Hippocampal formation (tissue), 2 donors: ENCODE measurements at regions not wholly inside any gene's neighbourhood (a gene's known extent, or its start where the extent isn't known, plus 50 kb on each side); places are given as distances from the start of the nearest gene placed in this dataset.
"Not testable (repeated sequence)": the region's sequence is repeated elsewhere in the genome, so short reads cannot be mapped to it uniquely, and the experiment has no call there.

Experiments used
- DNase-seq, 2 donors: peaks; one replicate each; lab custom pipeline; 2025; lab: John Stamatoyannopoulos, UW

- not testable (repeated sequence) for DNase-seq
These were observed 88.8 kb upstream of the MYLIP start for GRCh38 chr6:16039892-16040627.

DNA sequence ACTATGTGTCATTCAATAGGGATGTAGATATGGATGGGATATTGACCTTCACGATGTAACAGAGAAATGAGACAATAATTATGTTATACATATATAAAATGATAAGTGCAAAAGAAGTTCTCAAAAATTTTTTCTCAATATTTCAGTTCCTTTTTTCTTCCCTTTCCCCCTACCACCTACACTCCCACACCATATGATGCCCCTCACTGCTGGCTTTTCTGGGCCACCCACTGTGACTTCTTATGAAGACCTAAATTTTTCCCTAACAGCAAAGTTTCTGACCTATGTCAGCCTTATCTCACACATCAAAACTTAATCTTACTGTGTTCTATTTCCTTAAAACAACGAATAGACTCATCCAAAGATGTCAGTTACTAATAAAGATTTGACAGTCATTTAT lies 89.9 kb upstream of the MYLIP start:
- DNase-seq, result no peak

DNA sequence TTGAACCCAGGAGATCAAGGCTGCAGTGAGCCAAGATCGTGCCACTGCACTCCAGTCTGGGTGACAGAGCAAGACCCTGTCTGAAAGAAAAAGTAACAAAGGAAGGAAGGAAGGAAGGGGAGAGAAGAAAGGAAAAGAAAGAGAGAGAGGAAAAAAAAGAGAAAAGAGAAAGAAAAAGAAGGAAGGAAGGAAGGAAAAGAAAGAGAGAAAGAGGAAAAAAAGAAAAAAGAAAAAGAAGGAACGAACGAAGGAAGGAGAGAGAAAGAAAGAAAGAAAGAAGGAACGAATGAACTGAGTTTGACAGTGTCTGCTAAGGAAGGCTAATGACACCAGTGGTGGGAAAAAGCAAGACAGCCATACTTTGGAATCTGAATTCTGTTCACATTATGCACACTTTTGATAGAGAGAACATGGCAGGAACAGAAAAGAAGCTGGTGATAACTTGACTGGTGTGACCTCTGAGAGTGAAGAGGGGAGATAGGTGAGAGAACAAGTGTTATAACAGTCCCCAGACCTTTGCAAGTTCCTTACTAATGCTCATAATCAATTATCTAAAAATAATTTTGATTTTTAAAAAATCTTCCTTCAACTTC lies 93.3 kb upstream of the MYLIP start:
- no peak for DNase-seq

- DNase-seq, result no peak
These were observed 95.7 kb upstream of the MYLIP start for GRCh38 chr6:16033214-16033613.

DNA sequence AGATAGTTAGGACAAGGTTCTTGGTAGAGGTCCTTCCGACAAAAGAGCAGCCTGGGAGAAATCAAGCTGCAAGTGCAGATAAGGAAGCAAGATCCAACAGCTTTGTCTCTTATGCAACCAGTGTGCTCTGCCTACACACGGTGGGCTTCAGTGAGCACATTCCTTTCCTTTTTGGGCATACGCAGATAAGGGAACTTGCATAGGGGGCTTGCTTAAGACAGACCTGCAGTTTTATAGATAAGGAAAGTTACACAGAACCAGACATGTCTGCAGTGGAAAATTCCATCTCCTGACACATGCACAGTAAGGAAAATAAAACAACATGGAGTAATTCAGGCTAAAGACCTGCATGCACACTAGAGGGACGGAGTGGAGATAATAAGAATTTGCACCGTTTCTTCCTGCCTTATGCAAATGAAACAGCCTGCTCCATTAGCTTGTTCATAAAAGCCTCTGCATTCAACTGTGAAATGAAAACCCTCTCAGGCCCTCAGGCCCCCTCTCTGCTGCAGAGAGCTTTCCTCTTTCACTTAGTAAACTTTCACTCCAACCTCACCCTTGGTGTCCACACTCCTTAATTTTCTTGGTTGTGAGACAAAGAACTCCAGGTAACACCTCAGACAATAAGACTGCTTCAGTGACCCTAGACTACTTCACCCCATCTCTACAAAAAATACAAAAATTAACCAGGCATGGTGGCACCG lies 97.5 kb upstream of the MYLIP start:
- DNase-seq, result no peak

- DNase-seq, result no peak
These were observed 99.9 kb upstream of the MYLIP start for GRCh38 chr6:16028966-16029365.

- no peak for DNase-seq
These were observed 108.6 kb upstream of the MYLIP start for GRCh38 chr6:16020259-16020658.

DNA sequence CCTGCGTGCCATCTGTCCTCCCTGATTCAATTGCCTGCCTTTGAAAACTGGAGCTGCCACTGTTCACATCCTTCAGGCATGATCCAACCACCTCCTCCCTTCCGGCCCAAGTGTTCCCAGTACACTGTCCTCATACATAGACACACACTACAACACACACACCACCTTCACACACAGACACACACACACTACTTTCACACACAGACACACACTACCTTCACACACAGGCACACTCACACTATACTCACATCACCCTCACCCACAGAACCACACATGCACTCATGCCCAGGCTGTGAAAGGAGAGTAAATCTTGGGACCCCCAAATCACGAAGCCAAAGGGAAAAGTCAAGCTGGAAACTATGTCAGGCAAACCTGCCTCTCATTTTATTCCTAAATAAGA lies 109.4 kb upstream of the MYLIP start:
- DNase-seq, result no peak

DNA sequence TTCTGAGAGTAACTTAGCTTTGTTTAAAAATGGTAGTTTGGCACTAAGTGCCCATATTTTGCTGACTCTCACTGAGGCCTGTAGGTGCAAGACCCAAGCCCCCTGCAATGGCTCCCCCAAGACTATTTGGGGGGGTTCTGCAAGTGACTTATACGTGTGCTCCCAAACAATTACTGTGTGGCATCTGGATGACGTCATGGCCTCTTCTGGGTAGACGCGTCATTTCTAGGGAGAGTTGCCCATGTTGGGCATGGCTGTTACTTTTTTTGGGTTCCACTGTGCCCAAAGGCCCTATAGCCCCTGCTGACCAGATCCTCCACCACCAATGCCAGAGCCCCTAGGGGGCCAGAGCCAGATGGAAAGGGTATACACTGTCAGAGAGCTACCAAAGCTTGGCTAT lies 110.3 kb upstream of the MYLIP start:
- no peak for DNase-seq

DNA sequence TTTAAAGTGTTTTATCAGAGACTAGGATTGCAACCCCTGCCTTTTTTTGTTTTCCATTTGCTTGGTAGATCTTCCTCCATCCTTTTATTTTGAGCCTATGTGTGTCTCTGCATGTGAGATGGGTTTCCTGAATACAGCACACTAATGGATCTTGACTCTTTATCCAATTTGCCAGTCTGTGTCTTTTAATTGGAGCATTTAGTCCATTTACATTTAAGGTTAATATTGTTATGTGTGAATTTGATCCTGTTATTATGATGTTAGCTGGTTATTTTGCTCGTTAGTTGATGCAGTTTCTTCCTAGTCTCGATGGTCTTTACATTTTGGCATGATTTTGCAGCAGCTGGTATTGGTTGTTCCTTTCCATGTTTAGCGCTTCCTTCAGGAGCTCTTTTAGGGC lies 114.6 kb upstream of the MYLIP start:
- not testable (repeated sequence) for DNase-seq

DNA sequence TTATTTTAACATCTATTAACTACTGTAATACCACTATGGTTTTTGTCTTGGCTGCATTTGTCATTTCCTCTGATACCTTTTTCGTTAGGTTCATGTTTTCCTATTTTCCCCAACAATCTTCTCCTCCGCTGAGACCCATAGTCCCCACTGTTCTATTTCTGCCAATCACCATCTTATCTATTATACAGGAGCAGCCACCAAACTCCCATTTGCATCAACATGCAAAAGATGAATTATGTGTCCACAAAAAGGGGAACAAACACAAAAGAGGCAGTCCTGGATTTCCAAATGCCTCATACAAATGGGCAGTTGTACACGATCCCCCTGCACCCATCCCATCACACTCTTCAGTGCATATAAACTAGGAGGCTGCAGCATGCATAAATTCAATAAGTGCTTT lies 121.7 kb upstream of the MYLIP start:
- no peak for DNase-seq

DNA sequence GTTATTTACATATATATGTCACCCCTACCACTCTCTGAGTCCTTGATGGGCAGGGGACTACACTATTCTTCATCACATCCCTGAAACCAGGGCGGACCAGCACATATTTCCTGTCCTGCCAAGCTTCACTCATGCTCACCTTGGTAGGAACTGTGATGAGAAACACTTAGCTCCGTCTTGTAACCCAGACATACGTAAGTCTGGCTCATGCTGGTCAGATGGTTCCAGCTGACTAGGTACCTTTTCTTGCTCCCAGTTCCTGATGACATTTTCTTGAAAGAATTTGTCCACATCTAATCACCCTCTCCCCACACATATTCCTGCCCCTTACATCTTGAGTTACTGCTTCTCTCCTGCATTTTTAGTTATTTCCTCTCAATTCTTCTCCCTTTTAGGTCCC lies 122.2 kb upstream of the MYLIP start:
- DNase-seq, result no peak

- no peak for DNase-seq
These were observed 123.8 kb upstream of the MYLIP start for GRCh38 chr6:16004934-16005679.

DNA sequence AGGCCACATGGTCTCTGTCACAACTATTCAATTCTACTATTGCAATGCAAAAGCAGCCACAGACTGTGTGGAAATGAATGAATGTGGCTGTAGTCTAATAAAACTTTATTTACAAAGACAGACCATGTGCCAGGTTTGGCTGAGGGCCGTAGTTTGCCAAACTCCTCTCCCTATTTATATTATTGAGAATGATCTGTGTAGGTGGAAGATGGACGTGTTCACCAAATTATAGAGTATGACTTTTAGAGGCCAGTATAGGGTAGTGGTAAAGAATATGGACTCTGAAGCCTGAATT lies 125.7 kb upstream of the MYLIP start:
- DNase-seq, result no peak

GRCh38 chr6:16002332-16003196 lies 126.3 kb upstream of the MYLIP start:
- DNase-seq, result no peak

GRCh38 chr6:16001158-16001557 lies 127.7 kb upstream of the MYLIP start:
- DNase-seq, result no peak

- no peak for DNase-seq
These were observed 129.7 kb upstream of the MYLIP start for GRCh38 chr6:15999201-15999600.

GRCh38 chr6:15997586-15998388 lies 131.1 kb upstream of the MYLIP start:
- DNase-seq, result no peak

GRCh38 chr6:15996030-15996429 lies 132.9 kb upstream of the MYLIP start:
- no peak for DNase-seq

DNA sequence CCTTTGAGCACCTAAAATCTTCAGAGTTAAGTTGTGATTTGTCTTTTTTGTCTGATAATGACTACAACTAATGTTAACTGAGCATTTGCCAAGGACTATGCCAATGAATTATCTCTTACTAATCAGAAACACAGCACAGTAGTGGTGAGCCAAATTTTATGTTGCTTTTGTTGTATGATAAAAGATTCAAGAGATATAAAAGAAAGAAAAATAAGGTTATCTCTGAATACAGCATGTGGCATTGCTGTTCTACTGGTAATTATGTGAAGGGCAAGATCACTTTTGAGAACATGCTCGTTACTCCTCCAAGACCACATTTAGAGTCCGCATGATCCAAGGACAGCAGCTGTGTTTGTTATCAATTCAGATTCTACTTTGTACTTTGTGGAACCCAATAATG lies 133.4 kb upstream of the MYLIP start:
- no peak for DNase-seq
